A673 (cell line): ENCODE measurements at regions not wholly inside any gene's neighbourhood (a gene's known extent, or its start where the extent isn't known, plus 50 kb on each side); places are given as distances from the start of the nearest gene placed in this dataset.

ENCODE experiments used
- BruUV-seq: library from RNA; stranded (reverse); fragments of 400-500 nt; replicated peaks from 2 replicates; lab custom pipeline; 2021; lab: Mats Ljungman, UMichigan
- CTCF ChIA-PET: fragments of 300-600 bp; sonication (Branson Sonifier 250); formaldehyde crosslinking; loops from one replicate; lab custom pipeline; 2022; ENCODE audit warnings: antibody characterized with exemption; lab: Charles Lee
- POLR2A ChIA-PET: fragments of 300-600 bp; sonication (Branson Sonifier 250); formaldehyde crosslinking; loops from one replicate; lab custom pipeline; 2022; ENCODE audit warnings: antibody characterized with exemption; ENCODE audit not compliant: low non-redundant PET; lab: Charles Lee
- DNase-seq: peaks from one replicate; pipeline ENCODE4 v3.0.0-alpha.2; 2015; ENCODE audit warnings: low spot score
- H3K27ac ChIP-seq: fragments of 200-600 bp; sonication (generic); 2 replicates; pipeline ENCODE4 v1.5.1; 2016; ENCODE audit warnings: mixed run types, low read depth, mild to moderate bottlenecking, mixed read lengths, antibody characterized with exemption, low read length; ENCODE audit not compliant: poor library complexity, severe bottlenecking
- H3K27me3 ChIP-seq: fragments of 200-600 bp; sonication (generic); replicated peaks from 2 replicates; pipeline ENCODE4 v1.6.1; 2017; ENCODE audit warnings: mixed run types, low read depth, mild to moderate bottlenecking, mixed read lengths, antibody characterized with exemption, low read length; ENCODE audit not compliant: insufficient read depth, poor library complexity
- H3K36me3 ChIP-seq: fragments of 200-600 bp; sonication (generic); 2 replicates; pipeline ENCODE4 v1.6.1; 2016; ENCODE audit warnings: mixed run types, mild to moderate bottlenecking, mixed read lengths, antibody characterized with exemption, low read length; ENCODE audit not compliant: insufficient read depth, poor library complexity, severe bottlenecking
- H3K4me1 ChIP-seq: fragments of 200-600 bp; sonication (generic); 2 replicates; pipeline ENCODE4 v1.6.1; 2017; ENCODE audit warnings: mixed run types, mild to moderate bottlenecking, mixed read lengths, antibody characterized with exemption, low read length; ENCODE audit not compliant: insufficient read depth, poor library complexity, severe bottlenecking
- H3K4me3 ChIP-seq: fragments of 200-600 bp; sonication (generic); 2 replicates; pipeline ENCODE4 v1.5.1; 2016; ENCODE audit warnings: low read depth, mixed run types, mild to moderate bottlenecking, mixed read lengths, low read length; ENCODE audit not compliant: poor library complexity, severe bottlenecking
- H3K9me3 ChIP-seq: fragments of 200-600 bp; sonication (generic); 2 replicates; pipeline ENCODE4 v1.6.1; 2016; ENCODE audit warnings: mixed run types, low read depth, mild to moderate bottlenecking, mixed read lengths, antibody characterized with exemption, low read length; ENCODE audit not compliant: poor library complexity, severe bottlenecking
- EZH2 ChIP-seq: fragments of 200-600 bp; sonication (generic); IDR thresholded peaks from 2 replicates; pipeline ENCODE4 v1.6.1; 2017; ENCODE audit warnings: borderline replicate concordance, low read depth, mild to moderate bottlenecking, mixed read lengths, antibody characterized with exemption, low read length; ENCODE audit not compliant: poor library complexity, severe bottlenecking
- intact Hi-C: fragments of 100-400 bp; cut with micrococcal nuclease; formaldehyde crosslinking; loops from one replicate; pipeline ENCODE4 v1.10.0; 2022; ENCODE audit not compliant: unreplicated experiment
- TF ChIP-seq, protein P1 (sequence below): fragments of 300-800, 200-600 bp; sonication (generic); conservative IDR thresholded peaks from 2 replicates; pipeline ENCODE4 v1.5.1; 2017; ENCODE audit warnings: low read depth, mild to moderate bottlenecking, antibody characterized with exemption, low read length, moderate library complexity, mixed read lengths

DNA sequence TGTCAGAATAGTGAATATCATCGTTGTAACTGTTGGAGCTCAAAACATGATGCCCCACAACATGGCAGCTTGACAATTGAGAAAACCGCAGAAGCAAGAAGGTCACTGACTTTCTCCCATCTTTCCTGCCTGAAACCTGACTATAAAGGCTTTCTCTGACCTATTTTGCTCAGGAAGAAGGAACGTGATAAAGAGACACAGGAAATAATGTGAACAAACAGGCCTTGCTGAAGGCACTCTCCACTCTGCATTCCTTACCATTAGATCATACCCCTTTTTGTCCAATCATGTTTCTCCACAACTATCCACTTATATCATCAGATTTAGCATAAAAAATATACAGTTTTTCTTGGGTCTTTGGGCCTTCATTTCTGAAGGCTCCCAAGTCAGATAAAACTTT, 916.8 kb downstream of the METTL15 start:
- intact Hi-C loops: no loop called here
- Histone ChIP-seq H3K27me3 (no peaks in the 10 kb centered on the region), H3K4me3 (no peak overlapping the region), H3K4me1 (no peaks in the 10 kb centered on the region), H3K9me3 (peaks cover 29% of the 10 kb centered on the region), H3K36me3 (no peaks in the 10 kb centered on the region), H3K27ac (no peak overlapping the region)
- ChIA-PET CTCF (no interaction called here), POLR2A (no interaction called here)
- BruUV-seq: no TSS peak
- TF ChIP-seq, protein P1, sequence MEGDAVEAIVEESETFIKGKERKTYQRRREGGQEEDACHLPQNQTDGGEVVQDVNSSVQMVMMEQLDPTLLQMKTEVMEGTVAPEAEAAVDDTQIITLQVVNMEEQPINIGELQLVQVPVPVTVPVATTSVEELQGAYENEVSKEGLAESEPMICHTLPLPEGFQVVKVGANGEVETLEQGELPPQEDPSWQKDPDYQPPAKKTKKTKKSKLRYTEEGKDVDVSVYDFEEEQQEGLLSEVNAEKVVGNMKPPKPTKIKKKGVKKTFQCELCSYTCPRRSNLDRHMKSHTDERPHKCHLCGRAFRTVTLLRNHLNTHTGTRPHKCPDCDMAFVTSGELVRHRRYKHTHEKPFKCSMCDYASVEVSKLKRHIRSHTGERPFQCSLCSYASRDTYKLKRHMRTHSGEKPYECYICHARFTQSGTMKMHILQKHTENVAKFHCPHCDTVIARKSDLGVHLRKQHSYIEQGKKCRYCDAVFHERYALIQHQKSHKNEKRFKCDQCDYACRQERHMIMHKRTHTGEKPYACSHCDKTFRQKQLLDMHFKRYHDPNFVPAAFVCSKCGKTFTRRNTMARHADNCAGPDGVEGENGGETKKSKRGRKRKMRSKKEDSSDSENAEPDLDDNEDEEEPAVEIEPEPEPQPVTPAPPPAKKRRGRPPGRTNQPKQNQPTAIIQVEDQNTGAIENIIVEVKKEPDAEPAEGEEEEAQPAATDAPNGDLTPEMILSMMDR: no peak
- no peak for TF ChIP-seq EZH2
- no peak for DNase-seq

DNA sequence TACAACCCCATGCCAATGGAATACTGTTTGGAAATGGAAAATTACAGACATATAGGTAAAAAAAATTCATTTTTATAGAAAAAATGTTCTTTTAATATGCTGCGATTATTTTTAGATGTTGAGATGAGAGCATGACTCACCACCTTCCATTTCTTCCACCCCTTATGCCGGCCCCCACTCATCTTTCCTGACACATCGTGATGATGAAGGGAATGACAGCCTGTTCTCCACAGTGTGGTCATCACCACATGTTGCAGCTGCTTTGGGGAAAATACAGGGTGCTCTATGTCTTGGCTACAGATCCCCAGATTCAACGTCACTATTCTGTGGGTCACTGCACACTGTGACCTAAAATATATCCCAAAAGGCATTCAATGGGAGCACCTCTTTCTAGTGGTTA, 916.2 kb downstream of the METTL15 start:
- no peak overlapping the region for H3K27ac ChIP-seq
- CTCF ChIA-PET: no interaction called here
- H3K4me1 ChIP-seq: no peaks in the 10 kb centered on the region
- peaks cover 23% of the 10 kb centered on the region for H3K9me3 ChIP-seq
- no peak for DNase-seq
- POLR2A ChIA-PET: no interaction called here
- BruUV-seq: no TSS peak
- intact Hi-C loops: loop anchor here (5.0 kb wide), 2 partner anchors 133 to 1327 kb away; no protein-coding TSS in a partner anchor
- no peaks in the 10 kb centered on the region for H3K27me3 ChIP-seq
- H3K36me3 ChIP-seq: no peaks in the 10 kb centered on the region
- H3K4me3 ChIP-seq: no peak overlapping the region
- no peak for TF ChIP-seq EZH2
- TF ChIP-seq, protein P1: no peak

DNA sequence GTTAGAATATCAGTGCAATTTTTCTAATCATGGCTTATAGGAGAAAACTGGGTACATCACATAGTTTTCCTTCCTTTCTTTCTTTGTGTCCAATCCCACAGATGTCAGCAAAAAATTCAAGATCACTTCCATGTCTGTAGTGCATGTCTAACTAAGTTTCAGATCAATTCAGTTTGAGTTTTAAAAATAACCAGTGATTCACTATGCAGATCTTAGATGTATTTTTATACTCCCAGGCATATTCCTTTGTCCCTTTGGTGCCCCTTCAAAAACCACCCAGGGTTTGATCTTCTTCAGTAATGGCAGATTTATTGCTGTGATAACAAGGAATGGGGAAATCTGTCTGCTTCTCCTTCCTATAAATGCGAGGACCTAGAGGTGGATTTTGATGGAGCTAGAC, 915.6 kb downstream of the METTL15 start:
- CTCF ChIA-PET: no interaction called here
- H3K4me1 ChIP-seq: no peaks in the 10 kb centered on the region
- H3K27ac ChIP-seq: no peak overlapping the region
- no peaks in the 10 kb centered on the region for H3K27me3 ChIP-seq
- POLR2A ChIA-PET: no interaction called here
- DNase-seq: no peak
- no peak overlapping the region for H3K4me3 ChIP-seq
- no TSS peak for BruUV-seq
- intact Hi-C loops: loop anchor here (5.0 kb wide), 2 partner anchors 134 to 1326 kb away; no protein-coding TSS in a partner anchor
- H3K9me3 ChIP-seq: peaks cover 17% of the 10 kb centered on the region
- TF ChIP-seq EZH2: no peak
- TF ChIP-seq, protein P1: no peak
- H3K36me3 ChIP-seq: no peaks in the 10 kb centered on the region
